Kidney (tissue), 13 donors: ENCODE measurements at regions not wholly inside any gene's neighbourhood (a gene's known extent, or its start where the extent isn't known, plus 50 kb on each side); places are given as distances from the start of the nearest gene placed in this dataset.

Source experiments
- DNase-seq, 5 donors: peaks; one replicate each; pipeline ENCODE4 v3.0.0-alpha.2; 2013 to 2020
- FAIRE-seq: peaks from 2 replicates; lab custom pipeline; 2012; peaks lifted over from hg19 to GRCh38; lab: Jason Lieb, UNC
- H3K27ac ChIP-seq, 2 donors: one replicate each; pipeline ENCODE4 v1.7.0; 2013; ENCODE audit warnings: low read depth in 2 of 2, low read length in 2 of 2, inconsistent platforms in 1 of 2
- H3K27me3 ChIP-seq: one replicate; pipeline ENCODE4 v1.7.1; 2013; ENCODE audit warnings: low read length, inconsistent platforms; ENCODE audit not compliant: control insufficient read depth, insufficient read depth
- H3K36me3 ChIP-seq, 3 donors: one replicate each; pipeline versions ENCODE4 v1.7.0 to v1.7.1; 2013; ENCODE audit warnings: low read length in 3 of 3, control low read depth in 1 of 3, inconsistent platforms in 1 of 3; ENCODE audit not compliant: insufficient read depth in 3 of 3, control insufficient read depth in 2 of 3
- H3K4me1 ChIP-seq, 3 donors: one replicate each; pipeline versions ENCODE4 v1.7.0 to v1.7.1; 2013; ENCODE audit warnings: low read length in 3 of 3, inconsistent platforms in 1 of 3, low read depth in 1 of 3; ENCODE audit not compliant: control insufficient read depth in 2 of 3, insufficient read depth in 2 of 3
- H3K4me3 ChIP-seq, 3 donors: one replicate each; pipeline versions ENCODE4 v1.7.0 to v1.8.1; 2013; ENCODE audit warnings: low read length in 3 of 3, control low read depth in 1 of 3, inconsistent platforms in 1 of 3
- H3K9ac ChIP-seq, 3 donors: one replicate each; pipeline versions ENCODE4 v1.7.0 to v1.7.1; 2013; ENCODE audit warnings: low read length in 3 of 3, control low read depth in 1 of 3, inconsistent platforms in 1 of 3
- H3K9me3 ChIP-seq, 3 donors: one replicate each; pipeline versions ENCODE4 v1.7.0 to v1.7.1; 2013; ENCODE audit warnings: low read length in 3 of 3, control low read depth in 1 of 3, inconsistent platforms in 1 of 3; ENCODE audit not compliant: control insufficient read depth in 2 of 3, insufficient read depth in 1 of 3
- CTCF ChIP-seq: IDR thresholded peaks from 3 replicates; pipeline ENCODE4 v1.5.1; 2012; ENCODE audit warnings: mild to moderate bottlenecking, moderate library complexity, borderline replicate concordance; ENCODE audit not compliant: insufficient read depth; ENCODE audit errors: extremely low read depth
- intact Hi-C: fragments of 100-400 bp; cut with DNase I; formaldehyde crosslinking; loops from one replicate; pipeline ENCODE4 v1.11.1; 2022
- donor health status: control.
- donor health status: control.
- donor health status: control.
- donor health status: control.
- donor health status: control.
- donor health status: DM: yes; HTN: yes; CAD: no.
- donor health status: Normal renal cell carcinoma (clear cell type).

- FAIRE-seq = no peak
- intact Hi-C loops = no loop called here
- Histone ChIP-seq H3K36me3 (no peaks in the 10 kb centered on the region), H3K9ac (no peak overlapping the region), H3K27ac (no peak overlapping the region), H3K9me3 (peaks cover 0 to 13% (median 5%) of the 10 kb centered on the region in 3 donors), H3K4me3 (no peak overlapping the region), H3K27me3 (no peaks in the 10 kb centered on the region), H3K4me1 (no peaks in the 10 kb centered on the region)
- TF ChIP-seq CTCF = no peak
- DNase-seq = no peak
Observed at GRCh38 chr9:28696960-28697359, 1123.7 kb upstream of the C9orf72 start.

- Histone ChIP-seq H3K4me1 (no peaks in the 10 kb centered on the region), H3K9ac (no peak overlapping the region), H3K4me3 (no peak overlapping the region), H3K27ac (no peak overlapping the region), H3K36me3 (no peaks in the 10 kb centered on the region), H3K9me3 (peaks cover 0 to 13% (median 5%) of the 10 kb centered on the region in 3 donors), H3K27me3 (no peaks in the 10 kb centered on the region)
- no peak for DNase-seq
- no peak for TF ChIP-seq CTCF
- intact Hi-C loops = no loop called here
- FAIRE-seq = no peak
Observed at GRCh38 chr9:28699632-28700031, 1126.4 kb upstream of the C9orf72 start.

DNA sequence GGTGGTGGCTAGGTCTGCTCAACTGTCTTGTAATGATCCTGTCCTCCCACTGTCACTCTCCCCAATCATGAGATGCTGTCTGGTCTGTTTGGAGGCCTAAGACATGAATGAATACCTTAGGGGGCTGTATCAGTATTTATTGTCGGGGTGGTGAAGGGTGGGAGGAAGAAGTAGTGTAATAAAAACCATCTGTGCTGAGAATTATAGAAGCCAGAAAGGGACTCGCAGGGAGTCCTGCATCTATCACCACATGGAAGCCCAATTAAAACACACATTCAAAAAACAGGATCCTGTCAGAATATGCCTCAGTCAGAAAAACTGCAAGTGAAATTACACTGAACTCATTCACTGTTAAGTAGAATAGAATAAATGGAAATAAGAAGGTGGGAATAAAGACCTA lies 1134.3 kb upstream of the C9orf72 start:
- DNase-seq (peak in 2 of 5 donors; percentile 12 to 13), FAIRE-seq (no peak)
- Histone ChIP-seq H3K36me3 (no peaks in the 10 kb centered on the region), H3K4me1 (no peaks in the 10 kb centered on the region), H3K9ac (no peak overlapping the region), H3K27me3 (no peaks in the 10 kb centered on the region), H3K27ac (no peak overlapping the region), H3K9me3 (no peaks in the 10 kb centered on the region), H3K4me3 (no peak overlapping the region)
- no peak for TF ChIP-seq CTCF
- intact Hi-C loops = no loop called here

- TF ChIP-seq CTCF = no peak
- H3K27me3 ChIP-seq = no peaks in the 10 kb centered on the region
- no peak for FAIRE-seq
Observed at GRCh38 chr9:28714188-28714587, 1140.9 kb upstream of the C9orf72 start.

More at GRCh38 chr9:28714188-28714587, 1140.9 kb upstream of the C9orf72 start:
- no peak overlapping the region for H3K4me3 ChIP-seq
- no peaks in the 10 kb centered on the region for H3K9me3 ChIP-seq
- no peak for DNase-seq
- no peaks in the 10 kb centered on the region for H3K36me3 ChIP-seq
- intact Hi-C loops = no loop called here
- H3K27ac ChIP-seq = no peak overlapping the region
- H3K4me1 ChIP-seq = no peaks in the 10 kb centered on the region
- no peak overlapping the region for H3K9ac ChIP-seq
